Parathyroid adenoma (tissue), 2 donors: ENCODE measurements at regions not wholly inside any gene's neighbourhood (a gene's known extent, or its start where the extent isn't known, plus 50 kb on each side); places are given as distances from the start of the nearest gene placed in this dataset.

Experiments used
- H2AFZ ChIP-seq: fragments of 300-600 bp; sonication (generic); one replicate; pipeline ENCODE4 v1.7.0; 2017; ENCODE audit warnings: antibody characterized with exemption, mild to moderate bottlenecking
- H3K27ac ChIP-seq: fragments of 300-600 bp; sonication (generic); one replicate; pipeline ENCODE4 v1.7.0; 2017
- H3K27me3 ChIP-seq: fragments of 300-600 bp; sonication (generic); one replicate; pipeline ENCODE4 v1.7.0; 2017; ENCODE audit warnings: low read length; ENCODE audit not compliant: control insufficient read depth, insufficient read depth
- H3K36me3 ChIP-seq: fragments of 300-600 bp; sonication (generic); one replicate; pipeline ENCODE4 v1.7.0; 2017; ENCODE audit warnings: low read length; ENCODE audit not compliant: control insufficient read depth, insufficient read depth
- H3K4me1 ChIP-seq: fragments of 300-600 bp; sonication (generic); one replicate; pipeline ENCODE4 v1.7.0; 2017; ENCODE audit warnings: control low read depth
- H3K4me2 ChIP-seq: fragments of 300-600 bp; sonication (generic); one replicate; pipeline ENCODE4 v1.7.0; 2017; ENCODE audit warnings: low read length
- H3K4me3 ChIP-seq: fragments of 300-600 bp; sonication (generic); one replicate; pipeline ENCODE4 v1.7.0; 2017; ENCODE audit warnings: low read depth, low read length
- H3K79me2 ChIP-seq: fragments of 300-600 bp; sonication (generic); one replicate; pipeline ENCODE4 v1.7.0; 2017; ENCODE audit warnings: control low read depth
- H3K9ac ChIP-seq: fragments of 300-600 bp; sonication (generic); one replicate; pipeline ENCODE4 v1.7.0; 2017; ENCODE audit warnings: mild to moderate bottlenecking
- H3K9me3 ChIP-seq: fragments of 300-600 bp; sonication (generic); one replicate; pipeline ENCODE4 v1.7.0; 2017; ENCODE audit warnings: low read length; ENCODE audit not compliant: control insufficient read depth
- TF ChIP-seq, protein P1 (sequence below): fragments of 300-600 bp; sonication (generic); IDR thresholded peaks from one replicate; pipeline ENCODE4 v1.7.0; 2017; ENCODE audit warnings: antibody characterized with exemption, mild to moderate bottlenecking
- donor health status: primary hyperparathyroidism.

DNA sequence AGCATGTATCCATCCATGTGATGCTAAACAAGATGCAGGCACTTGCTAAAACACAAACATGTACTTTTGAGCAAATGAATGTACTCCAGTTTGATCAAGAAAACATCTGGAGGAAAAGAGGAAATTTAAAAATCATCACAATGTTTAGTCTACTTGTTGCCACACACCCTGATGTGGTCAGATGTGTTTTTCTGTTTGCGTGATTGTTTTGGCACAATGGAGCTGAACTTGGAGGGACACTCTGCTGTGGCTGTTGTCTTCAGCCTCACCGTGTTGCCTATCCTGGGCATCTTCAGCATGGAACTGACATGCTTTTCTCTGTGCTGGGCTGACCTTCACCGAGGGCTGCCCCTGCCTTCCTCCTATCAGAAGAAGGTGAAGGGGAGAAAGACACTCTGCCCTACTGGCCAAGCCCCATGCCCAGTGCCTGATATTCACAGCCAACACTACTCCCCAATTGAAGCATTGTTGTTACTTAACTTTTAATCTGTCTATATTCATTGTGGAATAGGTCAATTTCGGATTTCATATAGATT lies 268.3 kb upstream of the IGFBP3 start:
- Histone ChIP-seq H3K9ac (no peak overlapping the region), H3K79me2 (no peaks in the 10 kb centered on the region), H3K4me3 (no peak overlapping the region), H3K27ac (no peak overlapping the region), H3K4me2 (no peak overlapping the region), H3K4me1 (no peaks in the 10 kb centered on the region), H2AFZ (no peak overlapping the region), H3K27me3 (no peaks in the 10 kb centered on the region), H3K9me3 (no peaks in the 10 kb centered on the region), H3K36me3 (no peaks in the 10 kb centered on the region)
- TF ChIP-seq, protein P1, sequence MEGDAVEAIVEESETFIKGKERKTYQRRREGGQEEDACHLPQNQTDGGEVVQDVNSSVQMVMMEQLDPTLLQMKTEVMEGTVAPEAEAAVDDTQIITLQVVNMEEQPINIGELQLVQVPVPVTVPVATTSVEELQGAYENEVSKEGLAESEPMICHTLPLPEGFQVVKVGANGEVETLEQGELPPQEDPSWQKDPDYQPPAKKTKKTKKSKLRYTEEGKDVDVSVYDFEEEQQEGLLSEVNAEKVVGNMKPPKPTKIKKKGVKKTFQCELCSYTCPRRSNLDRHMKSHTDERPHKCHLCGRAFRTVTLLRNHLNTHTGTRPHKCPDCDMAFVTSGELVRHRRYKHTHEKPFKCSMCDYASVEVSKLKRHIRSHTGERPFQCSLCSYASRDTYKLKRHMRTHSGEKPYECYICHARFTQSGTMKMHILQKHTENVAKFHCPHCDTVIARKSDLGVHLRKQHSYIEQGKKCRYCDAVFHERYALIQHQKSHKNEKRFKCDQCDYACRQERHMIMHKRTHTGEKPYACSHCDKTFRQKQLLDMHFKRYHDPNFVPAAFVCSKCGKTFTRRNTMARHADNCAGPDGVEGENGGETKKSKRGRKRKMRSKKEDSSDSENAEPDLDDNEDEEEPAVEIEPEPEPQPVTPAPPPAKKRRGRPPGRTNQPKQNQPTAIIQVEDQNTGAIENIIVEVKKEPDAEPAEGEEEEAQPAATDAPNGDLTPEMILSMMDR = no peak

DNA sequence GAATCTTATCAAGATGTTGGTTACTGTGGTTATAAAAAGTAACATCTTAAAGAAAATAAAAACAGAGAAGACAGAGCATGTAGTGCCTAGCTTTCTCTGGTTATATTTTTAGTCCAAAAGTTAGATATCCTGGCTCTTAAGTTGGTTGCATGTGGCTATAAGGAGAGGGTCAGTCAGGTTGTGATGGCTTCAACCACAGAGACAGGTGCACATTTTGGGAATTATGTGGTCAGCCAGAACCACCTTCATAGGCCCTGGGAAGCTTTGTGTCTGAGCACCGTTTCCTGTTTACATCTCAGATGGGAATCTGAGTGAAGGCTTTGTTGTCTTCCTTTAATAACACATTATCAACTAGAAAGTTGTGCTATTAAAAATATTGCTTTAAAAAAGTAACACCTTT lies 265.1 kb upstream of the IGFBP3 start:
- TF ChIP-seq, protein P1 = no peak
- no peak overlapping the region for H3K9ac ChIP-seq
- no peaks in the 10 kb centered on the region for H3K4me1 ChIP-seq
- no peak overlapping the region for H3K27ac ChIP-seq
- H3K36me3 ChIP-seq = no peaks in the 10 kb centered on the region
- H3K4me2 ChIP-seq = no peak overlapping the region
- H3K9me3 ChIP-seq = no peaks in the 10 kb centered on the region
- H2AFZ ChIP-seq = no peak overlapping the region
- no peaks in the 10 kb centered on the region for H3K79me2 ChIP-seq
- no peak overlapping the region for H3K4me3 ChIP-seq
- H3K27me3 ChIP-seq = no peaks in the 10 kb centered on the region

DNA sequence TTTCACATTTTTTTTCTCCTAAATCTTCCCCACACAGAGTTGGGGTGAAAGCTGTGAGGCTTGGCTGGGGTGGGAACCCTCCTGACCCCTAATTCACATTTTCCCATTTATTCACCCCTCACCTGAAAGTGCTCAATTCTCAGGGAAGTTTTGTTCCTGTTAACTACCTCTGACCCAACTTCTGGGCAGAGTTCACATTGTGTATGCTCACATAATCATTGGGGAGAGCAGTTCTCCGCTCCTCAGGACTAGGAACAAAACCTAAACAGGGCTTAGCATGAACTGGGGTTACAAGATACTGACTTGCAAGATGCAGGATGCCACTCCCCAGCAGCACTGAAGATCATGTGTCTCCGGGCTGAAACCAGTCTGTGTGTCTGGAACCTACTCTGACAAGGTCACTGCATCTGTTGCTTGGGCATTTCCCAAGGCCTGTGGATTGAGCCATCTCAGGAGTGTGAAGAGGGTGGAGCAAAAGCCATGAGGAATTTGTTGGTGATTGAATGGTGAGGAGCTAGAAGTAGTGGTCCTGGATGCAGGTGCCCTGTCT lies 258.1 kb upstream of the IGFBP3 start:
- Histone ChIP-seq H3K79me2 (no peaks in the 10 kb centered on the region), H3K9ac (no peak overlapping the region), H3K36me3 (no peaks in the 10 kb centered on the region), H3K9me3 (no peaks in the 10 kb centered on the region), H3K27me3 (no peaks in the 10 kb centered on the region), H3K4me1 (no peaks in the 10 kb centered on the region), H3K4me2 (no peak overlapping the region), H3K27ac (no peak overlapping the region), H3K4me3 (no peak overlapping the region), H2AFZ (no peak overlapping the region)
- TF ChIP-seq, protein P1 = no peak

DNA sequence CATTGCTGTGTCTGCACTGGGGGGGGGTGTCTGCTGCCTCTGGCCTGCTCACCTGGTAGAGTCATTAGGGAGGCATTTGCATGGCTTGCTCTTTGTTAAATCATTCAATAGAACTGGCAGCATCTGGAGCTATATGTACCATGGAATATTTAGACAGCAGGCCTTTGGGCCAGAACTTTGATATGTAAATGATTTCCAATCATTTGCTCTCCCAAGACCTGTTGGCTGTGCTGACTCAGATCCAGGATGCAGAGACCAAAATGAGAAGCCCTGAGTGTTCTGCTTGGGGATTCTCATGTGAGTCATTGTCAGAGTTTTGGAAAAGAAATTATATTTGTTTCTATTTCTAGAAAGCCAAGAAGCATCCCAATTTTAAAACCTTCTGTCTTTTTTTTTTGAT lies 257.6 kb upstream of the IGFBP3 start:
- no peak overlapping the region for H3K27ac ChIP-seq
- H3K27me3 ChIP-seq = no peaks in the 10 kb centered on the region
- H3K4me3 ChIP-seq = no peak overlapping the region
- TF ChIP-seq, protein P1 = no peak
- H3K9ac ChIP-seq = no peak overlapping the region
- no peaks in the 10 kb centered on the region for H3K36me3 ChIP-seq
- H2AFZ ChIP-seq = no peak overlapping the region
- H3K4me2 ChIP-seq = no peak overlapping the region
- no peaks in the 10 kb centered on the region for H3K4me1 ChIP-seq
- H3K79me2 ChIP-seq = no peaks in the 10 kb centered on the region
- H3K9me3 ChIP-seq = no peaks in the 10 kb centered on the region

DNA sequence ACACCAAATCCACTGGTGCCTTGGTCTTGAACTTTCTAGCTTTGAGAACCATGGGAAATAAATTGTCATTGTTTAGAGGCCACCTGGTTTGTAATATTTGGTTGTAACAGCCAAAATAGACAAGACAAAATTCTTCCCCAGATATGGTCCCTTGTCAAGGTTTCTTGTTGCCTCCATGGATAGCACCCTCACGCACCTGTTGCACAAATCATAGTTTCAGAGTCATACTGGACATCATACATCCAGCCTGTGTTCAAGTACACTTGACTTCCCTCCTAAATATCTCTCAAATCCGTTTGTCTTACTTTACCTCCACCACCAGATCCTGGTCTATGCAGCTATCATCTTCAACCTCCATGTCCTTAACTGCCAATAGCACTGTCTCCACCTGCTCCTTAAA lies 256.7 kb upstream of the IGFBP3 start:
- TF ChIP-seq, protein P1 = no peak
- H3K27ac ChIP-seq = no peak overlapping the region

More for the DNA sequence above, 256.7 kb upstream of the IGFBP3 start:
- Histone ChIP-seq H3K27me3 (no peaks in the 10 kb centered on the region), H3K79me2 (no peaks in the 10 kb centered on the region), H2AFZ (no peak overlapping the region), H3K4me1 (no peaks in the 10 kb centered on the region), H3K9ac (no peak overlapping the region), H3K36me3 (no peaks in the 10 kb centered on the region), H3K4me2 (no peak overlapping the region), H3K9me3 (no peaks in the 10 kb centered on the region), H3K4me3 (no peak overlapping the region)
